NCI-H146 treated with DMSO at 0.1 percent for 48 hours (cell line): ENCODE measurements at regions not wholly inside any gene's neighbourhood (a gene's known extent, or its start where the extent isn't known, plus 50 kb on each side); places are given as distances from the start of the nearest gene placed in this dataset.

ENCODE experiments used
- DNase-seq: peaks from one replicate; lab custom pipeline; 2025; ENCODE audit not compliant: unreplicated experiment; lab: John Stamatoyannopoulos, UW

DNA sequence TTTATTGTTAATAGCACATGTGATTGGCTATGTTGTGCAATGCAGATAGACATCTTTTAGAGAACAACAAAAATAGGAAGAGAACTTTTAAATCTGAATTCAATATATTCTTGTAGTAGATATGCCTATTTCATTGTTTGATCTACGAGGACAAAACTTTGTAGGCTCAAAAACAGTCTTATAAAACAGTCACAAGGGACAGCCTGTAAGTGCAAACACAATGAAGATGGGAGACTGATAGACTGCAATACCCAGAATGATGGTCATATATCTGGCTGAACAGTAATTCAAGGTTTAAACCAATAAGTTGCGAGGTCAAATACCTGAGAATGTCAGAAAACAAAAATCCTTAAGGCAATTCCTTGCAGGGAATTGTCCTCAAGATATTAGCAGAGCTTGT is 1342.9 kb upstream of the ADGRB3 start:
- no peak for DNase-seq

DNA sequence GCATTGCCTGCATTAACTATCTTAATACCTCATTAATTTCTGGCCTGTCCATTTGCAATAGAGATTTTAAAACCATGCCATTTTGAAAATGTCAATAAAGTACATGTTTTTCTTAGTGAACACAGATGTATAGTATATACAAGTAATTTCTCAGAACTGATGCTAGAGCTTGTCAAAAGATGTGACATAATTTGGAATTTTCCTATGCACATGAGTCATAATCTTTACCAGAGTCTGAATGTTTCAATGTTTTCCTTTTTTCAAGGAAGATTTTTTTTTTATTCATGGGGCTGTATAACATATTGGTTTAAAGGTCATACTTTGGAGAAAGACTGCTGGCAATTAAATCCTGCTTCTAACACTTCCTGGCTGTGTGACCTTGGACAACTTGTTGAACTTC is 1347.5 kb upstream of the ADGRB3 start:
- DNase-seq: no peak

GRCh38 chr6:67285770-67286495 is 1349.1 kb upstream of the ADGRB3 start:
- DNase-seq: no peak

GRCh38 chr6:67277312-67277711 is 1357.8 kb upstream of the ADGRB3 start:
- no peak for DNase-seq

- DNase-seq: no peak
These were observed 1368.8 kb upstream of the ADGRB3 start for GRCh38 chr6:67265996-67266921.

GRCh38 chr6:67252663-67253062 is 1382.4 kb upstream of the ADGRB3 start:
- no peak for DNase-seq

GRCh38 chr6:67248077-67248476 is 1387.0 kb upstream of the ADGRB3 start:
- DNase-seq: no peak

DNA sequence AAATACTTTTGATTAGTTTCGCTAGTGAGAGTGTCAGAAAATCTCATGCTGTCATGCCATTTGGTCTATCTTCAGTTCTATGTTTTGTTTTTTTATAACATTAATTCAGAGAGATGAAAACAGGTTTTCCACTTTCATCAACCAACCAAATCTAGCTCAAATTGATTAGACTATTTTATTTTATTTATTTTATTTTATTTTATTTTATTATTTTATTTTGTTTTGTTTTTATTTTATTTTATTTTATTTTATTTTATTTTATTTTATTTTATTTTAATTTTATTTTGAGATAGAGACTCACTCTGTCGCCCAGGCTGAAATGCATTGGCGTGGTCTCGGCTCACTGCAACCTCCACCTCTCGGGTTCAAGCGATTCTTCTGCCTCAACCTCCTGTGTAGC is 1391.0 kb upstream of the ADGRB3 start:
- no peak for DNase-seq

GRCh38 chr6:67237277-67237676 is 1397.8 kb upstream of the ADGRB3 start:
- no peak for DNase-seq

DNA sequence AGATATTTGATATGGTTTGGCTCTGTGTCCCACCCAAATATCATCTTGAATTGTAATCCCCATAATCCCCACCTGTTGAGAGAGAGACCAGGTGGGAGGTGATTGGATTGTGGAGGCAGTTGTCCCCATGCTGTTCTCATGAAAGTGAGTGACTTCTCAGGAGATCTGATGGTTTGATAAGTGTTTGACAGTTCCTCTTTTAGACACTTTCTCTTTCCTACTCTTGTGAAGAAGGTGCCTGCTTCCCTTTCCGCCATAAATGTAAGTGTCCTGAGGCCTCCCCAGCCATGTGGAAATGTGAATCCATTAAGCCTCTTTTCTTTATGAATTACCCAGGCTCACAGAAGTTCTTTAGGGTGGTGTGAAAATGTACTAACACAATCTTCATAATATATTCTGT is 1404.0 kb upstream of the ADGRB3 start:
- no peak for DNase-seq

DNA sequence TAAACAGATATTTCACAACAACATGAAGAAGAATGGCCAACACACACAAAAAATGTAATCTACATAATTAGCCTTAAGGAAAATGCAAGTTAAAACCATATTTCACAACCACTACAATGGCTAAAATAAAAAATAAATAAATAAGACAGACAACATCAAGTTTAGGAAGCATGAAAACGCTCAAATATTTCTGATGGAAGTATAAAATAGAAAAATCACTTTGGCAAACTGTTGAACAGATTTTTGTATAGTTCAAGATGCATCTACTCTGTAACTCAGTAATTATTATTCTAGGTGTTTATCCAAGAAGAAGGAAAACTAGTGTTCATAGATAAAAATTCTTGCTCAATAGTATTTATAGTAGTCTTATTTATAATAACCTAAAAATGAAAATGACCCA is 1410.1 kb upstream of the ADGRB3 start:
- no peak for DNase-seq

DNA sequence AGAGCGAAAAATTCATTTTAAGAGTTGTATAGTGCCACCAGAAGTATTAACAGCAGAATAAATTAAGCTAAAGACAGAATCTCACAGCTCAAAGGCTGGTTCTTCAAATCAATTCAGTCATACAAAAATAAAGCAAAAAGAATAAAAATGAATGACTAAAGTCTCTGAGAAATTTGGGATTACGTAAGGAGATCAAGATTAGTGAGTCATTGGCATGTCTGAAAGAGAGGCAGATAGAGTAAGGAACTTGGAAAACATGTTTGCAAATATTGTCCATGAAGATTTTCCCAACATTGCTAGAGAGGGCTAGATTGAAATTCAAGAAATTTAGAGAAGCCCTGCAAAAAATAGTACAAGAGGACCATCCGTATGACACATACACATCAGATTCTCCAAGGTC is 1413.9 kb upstream of the ADGRB3 start:
- DNase-seq: no peak

GRCh38 chr6:67219346-67219745 is 1415.7 kb upstream of the ADGRB3 start:
- DNase-seq: no peak

- DNase-seq: no peak
These were observed 1422.5 kb upstream of the ADGRB3 start for GRCh38 chr6:67212584-67212983.

DNA sequence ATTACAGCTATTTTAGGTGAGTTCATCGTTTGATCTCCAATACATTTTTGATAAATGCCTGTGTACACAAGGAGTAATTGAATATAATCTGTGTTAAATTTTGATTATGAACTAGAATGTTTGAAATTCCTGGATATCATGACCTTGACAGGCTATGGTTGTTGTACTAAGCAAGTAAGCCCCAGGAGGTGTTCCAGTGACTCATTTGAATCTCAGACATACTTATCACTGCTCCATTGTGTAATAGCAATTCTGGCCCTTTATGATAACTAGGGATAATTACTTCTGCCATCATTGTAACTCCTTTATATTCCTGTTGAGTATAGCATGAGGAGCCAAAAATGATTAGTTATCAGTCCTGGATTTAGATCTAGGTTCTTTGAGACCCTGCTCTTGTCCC is 1424.6 kb upstream of the ADGRB3 start:
- no peak for DNase-seq

- DNase-seq: no peak
These were observed 1433.5 kb upstream of the ADGRB3 start for GRCh38 chr6:67201563-67201962.

DNA sequence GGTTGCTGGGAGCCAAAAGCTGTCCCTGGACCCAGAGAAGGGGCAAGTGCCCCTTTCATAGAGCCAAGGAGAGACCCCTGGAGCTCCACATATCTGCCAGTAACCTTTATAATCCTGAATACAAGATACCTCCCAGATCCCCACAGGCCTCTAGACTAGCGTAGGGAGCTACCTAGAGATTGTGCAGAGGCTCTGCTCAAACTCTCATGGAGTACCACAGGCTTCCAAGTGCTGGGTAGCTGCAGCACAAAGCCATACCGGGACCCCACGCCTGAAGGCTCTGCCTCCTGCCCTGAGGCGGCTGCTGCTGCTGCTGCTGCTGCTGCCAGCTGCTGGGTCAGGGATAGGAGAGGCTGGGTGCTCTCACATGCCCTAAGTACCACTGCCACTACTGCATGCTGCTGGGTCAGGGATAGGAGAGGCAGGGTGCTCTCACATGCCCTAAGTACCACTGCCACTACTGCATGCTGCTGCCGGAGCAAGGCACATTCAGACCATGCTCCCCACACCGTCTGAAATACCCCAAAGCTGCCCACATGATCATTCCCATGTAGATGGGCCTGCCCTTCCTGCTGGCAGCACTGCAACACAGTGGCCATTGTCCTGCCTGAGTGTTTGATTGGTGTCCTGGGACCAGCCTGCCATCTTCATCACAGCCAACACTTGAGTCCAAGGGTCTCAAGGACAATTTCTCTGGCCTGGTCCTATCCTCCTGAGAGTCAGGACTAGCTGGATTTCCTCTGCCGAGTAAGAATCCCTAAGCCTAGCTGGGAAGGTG is 1434.3 kb upstream of the ADGRB3 start:
- no peak for DNase-seq

GRCh38 chr6:67199425-67199824 is 1435.7 kb upstream of the ADGRB3 start:
- DNase-seq: no peak

GRCh38 chr6:67190733-67191132 is 1444.3 kb upstream of the ADGRB3 start:
- no peak for DNase-seq

DNA sequence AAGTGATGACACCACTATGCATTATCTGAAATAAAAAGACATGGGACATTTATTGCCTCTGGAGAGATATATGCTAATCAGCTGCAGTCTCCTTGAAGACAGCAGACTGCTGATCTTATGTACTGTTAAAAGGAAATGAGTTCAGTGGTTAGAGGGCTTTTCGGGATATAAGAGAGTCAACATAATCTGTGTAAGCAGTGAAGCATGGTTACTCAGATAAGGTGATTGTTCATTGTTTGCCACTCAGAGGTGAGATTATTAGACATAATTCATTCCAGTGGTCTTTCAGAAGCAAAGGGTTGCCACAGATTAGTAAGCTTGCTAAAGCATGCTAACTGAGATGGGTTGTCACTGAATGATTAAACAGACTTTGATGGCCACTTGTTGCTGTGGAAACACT is 1450.7 kb upstream of the ADGRB3 start:
- no peak for DNase-seq

DNA sequence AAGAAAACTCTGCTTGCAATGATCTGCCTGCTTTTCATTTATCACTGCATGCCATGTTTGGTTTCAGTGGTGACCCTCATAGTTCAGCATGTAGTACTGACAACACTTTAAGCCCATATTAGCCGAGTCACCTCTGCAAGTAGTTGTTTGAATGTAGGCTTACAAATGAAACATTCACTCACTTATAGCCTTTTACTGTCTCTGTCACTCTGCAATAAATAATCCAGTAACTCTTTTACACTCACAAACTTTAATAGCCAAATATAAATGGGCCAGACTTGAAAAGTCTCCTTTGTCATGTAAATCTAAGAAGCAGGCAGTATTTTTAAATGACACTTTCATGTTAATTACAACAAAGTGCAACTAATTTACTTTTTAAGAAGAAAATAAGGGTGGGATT is 1460.0 kb upstream of the ADGRB3 start:
- no peak for DNase-seq

- no peak for DNase-seq
These were observed 1458.6 kb upstream of the EYS start for GRCh38 chr6:67165606-67166005.
